Upper lobe of left lung (tissue), 4 donors: ENCODE measurements at regions not wholly inside any gene's neighbourhood (a gene's known extent, or its start where the extent isn't known, plus 50 kb on each side); places are given as distances from the start of the nearest gene placed in this dataset.

ENCODE experiments used
- CTCF ChIP-seq, 6 experiments: fragments of 450-650 bp in 4 of 6; fragments of 200-600 bp in 2 of 6; sonication (generic) in 2 of 6; IDR thresholded peaks; one replicate each; pipeline ENCODE4 v1.5.1; 2016 to 2019; ENCODE audit warnings: antibody characterized with exemption in 6 of 6
- EP300 ChIP-seq, 4 donors: sonication (generic); formaldehyde crosslinking; IDR thresholded peaks; one replicate each; pipeline ENCODE4 v1.5.1; 2017; ENCODE audit warnings: antibody characterized with exemption in 4 of 4, control low read depth in 2 of 4
- POLR2A ChIP-seq, 4 donors: fragments of 450-650 bp; IDR thresholded peaks; one replicate each; pipeline ENCODE4 v1.5.1; 2016 to 2017; ENCODE audit warnings: antibody characterized with exemption in 4 of 4, mild to moderate bottlenecking in 2 of 4
- POLR2AphosphoS5 ChIP-seq, 2 donors: sonication (generic); formaldehyde crosslinking; IDR thresholded peaks; one replicate each; pipeline ENCODE4 v1.5.1; 2017; ENCODE audit warnings: antibody characterized with exemption in 2 of 2

GRCh38 chrX:147741776-147742175 is 169.9 kb upstream of the FMR1 start:
- TF ChIP-seq CTCF (IDR thresholded peaks at IDR 0.05) (no peak), POLR2A (IDR thresholded peaks at IDR 0.05) (no peak), EP300 (IDR thresholded peaks at IDR 0.05) (no peak), POLR2AphosphoS5 (IDR thresholded peaks at IDR 0.05) (no peak)
